GM12878 (cell line): ENCODE measurements at regions not wholly inside any gene's neighbourhood (a gene's known extent, or its start where the extent isn't known, plus 50 kb on each side); places are given as distances from the start of the nearest gene placed in this dataset.

Experiments used
- BHLHE40 ChIP-seq, 2 experiments: fragments of 450-650 bp in 1 of 2; IDR thresholded peaks; 2 replicates each; pipeline ENCODE4 v1.6.1; 2011 to 2017; ENCODE audit warnings: low read depth in 2 of 2, borderline replicate concordance in 1 of 2, improper control_type of control experiment in 1 of 2, low read length in 1 of 2, mild to moderate bottlenecking in 1 of 2
- IKZF2 ChIP-seq, 2 experiments: fragments of 450-650 bp; IDR thresholded peaks; 2 replicates each; pipeline ENCODE4 v1.6.1; 2017; ENCODE audit warnings: mild to moderate bottlenecking in 2 of 2, moderate library complexity in 2 of 2
- MEF2A ChIP-seq: IDR thresholded peaks from 2 replicates; pipeline ENCODE4 v1.6.1; 2011; ENCODE audit warnings: low read depth, mild to moderate bottlenecking, low read length, moderate library complexity; ENCODE audit not compliant: insufficient read depth
- MXI1 ChIP-seq: fragments of 150-350 bp; IDR thresholded peaks from 2 replicates; pipeline ENCODE4 v1.6.1; 2011; ENCODE audit warnings: low read depth, mild to moderate bottlenecking, inconsistent platforms, low read length, improper control_type of control experiment
- NFYA ChIP-seq: IDR thresholded peaks from 2 replicates; pipeline ENCODE4 v1.6.1; 2011; ENCODE audit warnings: low read depth, mild to moderate bottlenecking, low read length, improper control_type of control experiment, borderline replicate concordance
- POLR2AphosphoS5 ChIP-seq: IDR thresholded peaks from 2 replicates; pipeline ENCODE4 v1.6.1; 2011; ENCODE audit warnings: mild to moderate bottlenecking, low read length, inconsistent platforms
- RB1 ChIP-seq: fragments of 450-650 bp; formaldehyde crosslinking; IDR thresholded peaks from 2 replicates; pipeline ENCODE4 v1.6.1; 2017; ENCODE audit warnings: mild to moderate bottlenecking, borderline replicate concordance
- ZNF207 ChIP-seq: fragments of 450-650 bp; IDR thresholded peaks from 2 replicates; pipeline ENCODE4 v1.6.1; 2014; ENCODE audit warnings: antibody characterized with exemption, mild to moderate bottlenecking, borderline replicate concordance
- ZNF24 ChIP-seq: fragments of 450-650 bp; IDR thresholded peaks from 2 replicates; pipeline ENCODE4 v1.6.1; 2017; ENCODE audit warnings: antibody characterized with exemption, mild to moderate bottlenecking
- TF ChIP-seq, protein P1 (sequence below): fragments of 450-650 bp; IDR thresholded peaks from 2 replicates; pipeline ENCODE4 v1.6.1; 2016; ENCODE audit warnings: mild to moderate bottlenecking, moderate library complexity, borderline replicate concordance
- TF ChIP-seq, protein P2 (sequence below): IDR thresholded peaks from 2 replicates; pipeline ENCODE4 v1.6.1; 2012; ENCODE audit warnings: low read length, inconsistent platforms
- TF ChIP-seq, protein P3 (sequence below): fragments of 450-650 bp; IDR thresholded peaks from 2 replicates; pipeline ENCODE4 v1.6.1; 2017; ENCODE audit warnings: mild to moderate bottlenecking

DNA sequence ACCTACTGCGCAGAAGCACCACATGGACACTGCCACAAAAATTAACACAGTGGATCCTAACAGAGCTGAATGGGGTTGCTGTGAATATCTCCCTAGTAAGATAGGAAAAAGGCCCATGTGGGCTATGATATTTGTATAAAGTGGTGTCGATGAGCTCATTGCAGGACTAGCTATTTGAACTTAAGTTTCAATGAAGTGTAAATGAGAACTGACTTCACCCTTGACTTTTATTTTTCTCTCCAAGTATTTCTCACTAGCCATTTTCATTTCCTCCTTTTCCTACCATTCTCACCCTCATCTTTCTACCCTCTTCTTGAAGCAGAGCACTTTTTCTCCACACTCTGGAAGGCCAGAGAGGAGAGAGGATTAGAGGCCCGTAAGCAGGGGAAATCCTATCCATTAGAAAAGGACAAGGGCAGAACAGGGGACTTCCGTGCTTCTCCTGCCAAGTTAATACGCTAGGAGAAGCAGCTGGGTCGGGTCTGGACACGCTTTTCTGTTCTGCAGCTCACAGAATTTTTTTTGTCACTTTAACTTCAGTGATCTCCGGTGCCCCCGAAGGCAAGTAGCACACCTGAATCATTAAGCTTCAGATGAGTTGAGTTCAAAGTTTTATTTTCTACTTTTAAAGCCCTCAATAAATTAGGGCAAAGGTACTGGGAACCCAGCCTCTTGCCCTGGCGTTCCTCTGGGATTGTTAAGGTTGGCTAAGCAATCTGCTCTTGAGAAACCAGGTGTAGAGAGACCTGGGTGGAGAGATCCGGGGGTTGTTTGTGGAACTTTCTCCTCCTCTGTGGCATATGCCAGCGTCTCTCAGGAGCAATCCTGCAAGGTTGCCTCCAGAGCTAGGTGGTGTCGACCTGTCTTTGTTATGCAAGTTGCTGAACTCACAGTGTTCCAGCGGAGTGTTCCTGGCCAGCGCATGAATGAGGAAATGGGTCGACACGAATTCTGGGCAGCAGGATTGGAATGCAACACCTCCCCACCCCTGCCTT lies 56.2 kb upstream of the ARID1B start (continued):
- TF ChIP-seq, protein P1, sequence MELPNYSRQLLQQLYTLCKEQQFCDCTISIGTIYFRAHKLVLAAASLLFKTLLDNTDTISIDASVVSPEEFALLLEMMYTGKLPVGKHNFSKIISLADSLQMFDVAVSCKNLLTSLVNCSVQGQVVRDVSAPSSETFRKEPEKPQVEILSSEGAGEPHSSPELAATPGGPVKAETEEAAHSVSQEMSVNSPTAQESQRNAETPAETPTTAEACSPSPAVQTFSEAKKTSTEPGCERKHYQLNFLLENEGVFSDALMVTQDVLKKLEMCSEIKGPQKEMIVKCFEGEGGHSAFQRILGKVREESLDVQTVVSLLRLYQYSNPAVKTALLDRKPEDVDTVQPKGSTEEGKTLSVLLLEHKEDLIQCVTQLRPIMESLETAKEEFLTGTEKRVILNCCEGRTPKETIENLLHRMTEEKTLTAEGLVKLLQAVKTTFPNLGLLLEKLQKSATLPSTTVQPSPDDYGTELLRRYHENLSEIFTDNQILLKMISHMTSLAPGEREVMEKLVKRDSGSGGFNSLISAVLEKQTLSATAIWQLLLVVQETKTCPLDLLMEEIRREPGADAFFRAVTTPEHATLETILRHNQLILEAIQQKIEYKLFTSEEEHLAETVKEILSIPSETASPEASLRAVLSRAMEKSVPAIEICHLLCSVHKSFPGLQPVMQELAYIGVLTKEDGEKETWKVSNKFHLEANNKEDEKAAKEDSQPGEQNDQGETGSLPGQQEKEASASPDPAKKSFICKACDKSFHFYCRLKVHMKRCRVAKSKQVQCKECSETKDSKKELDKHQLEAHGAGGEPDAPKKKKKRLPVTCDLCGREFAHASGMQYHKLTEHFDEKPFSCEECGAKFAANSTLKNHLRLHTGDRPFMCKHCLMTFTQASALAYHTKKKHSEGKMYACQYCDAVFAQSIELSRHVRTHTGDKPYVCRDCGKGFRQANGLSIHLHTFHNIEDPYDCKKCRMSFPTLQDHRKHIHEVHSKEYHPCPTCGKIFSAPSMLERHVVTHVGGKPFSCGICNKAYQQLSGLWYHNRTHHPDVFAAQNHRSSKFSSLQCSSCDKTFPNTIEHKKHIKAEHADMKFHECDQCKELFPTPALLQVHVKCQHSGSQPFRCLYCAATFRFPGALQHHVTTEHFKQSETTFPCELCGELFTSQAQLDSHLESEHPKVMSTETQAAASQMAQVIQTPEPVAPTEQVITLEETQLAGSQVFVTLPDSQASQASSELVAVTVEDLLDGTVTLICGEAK: no peak; the same call in 1 of the 2 replicates
- no peak for TF ChIP-seq ZNF24
- peak; percentile 68; the same call in 1 of the 2 replicates for TF ChIP-seq MEF2A
- TF ChIP-seq, protein P2, sequence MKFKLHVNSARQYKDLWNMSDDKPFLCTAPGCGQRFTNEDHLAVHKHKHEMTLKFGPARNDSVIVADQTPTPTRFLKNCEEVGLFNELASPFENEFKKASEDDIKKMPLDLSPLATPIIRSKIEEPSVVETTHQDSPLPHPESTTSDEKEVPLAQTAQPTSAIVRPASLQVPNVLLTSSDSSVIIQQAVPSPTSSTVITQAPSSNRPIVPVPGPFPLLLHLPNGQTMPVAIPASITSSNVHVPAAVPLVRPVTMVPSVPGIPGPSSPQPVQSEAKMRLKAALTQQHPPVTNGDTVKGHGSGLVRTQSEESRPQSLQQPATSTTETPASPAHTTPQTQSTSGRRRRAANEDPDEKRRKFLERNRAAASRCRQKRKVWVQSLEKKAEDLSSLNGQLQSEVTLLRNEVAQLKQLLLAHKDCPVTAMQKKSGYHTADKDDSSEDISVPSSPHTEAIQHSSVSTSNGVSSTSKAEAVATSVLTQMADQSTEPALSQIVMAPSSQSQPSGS: peak; percentile 97
- TF ChIP-seq MXI1: no peak
- no peak for TF ChIP-seq RB1
- TF ChIP-seq POLR2AphosphoS5: peak; percentile 22; the same call in 1 of the 2 replicates
- TF ChIP-seq, protein P3, sequence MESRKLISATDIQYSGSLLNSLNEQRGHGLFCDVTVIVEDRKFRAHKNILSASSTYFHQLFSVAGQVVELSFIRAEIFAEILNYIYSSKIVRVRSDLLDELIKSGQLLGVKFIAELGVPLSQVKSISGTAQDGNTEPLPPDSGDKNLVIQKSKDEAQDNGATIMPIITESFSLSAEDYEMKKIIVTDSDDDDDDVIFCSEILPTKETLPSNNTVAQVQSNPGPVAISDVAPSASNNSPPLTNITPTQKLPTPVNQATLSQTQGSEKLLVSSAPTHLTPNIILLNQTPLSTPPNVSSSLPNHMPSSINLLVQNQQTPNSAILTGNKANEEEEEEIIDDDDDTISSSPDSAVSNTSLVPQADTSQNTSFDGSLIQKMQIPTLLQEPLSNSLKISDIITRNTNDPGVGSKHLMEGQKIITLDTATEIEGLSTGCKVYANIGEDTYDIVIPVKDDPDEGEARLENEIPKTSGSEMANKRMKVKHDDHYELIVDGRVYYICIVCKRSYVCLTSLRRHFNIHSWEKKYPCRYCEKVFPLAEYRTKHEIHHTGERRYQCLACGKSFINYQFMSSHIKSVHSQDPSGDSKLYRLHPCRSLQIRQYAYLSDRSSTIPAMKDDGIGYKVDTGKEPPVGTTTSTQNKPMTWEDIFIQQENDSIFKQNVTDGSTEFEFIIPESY: no peak
- peak in 1 of 2 experiments; percentile 6; a peak in 1 of 4 replicates for TF ChIP-seq BHLHE40 (IDR thresholded peaks at IDR 0.05; ENCODE audit: borderline replicate concordance in 1 of 2, low read depth in 2 of 2, low read length in 1 of 2)
- peak; percentile 94 for TF ChIP-seq IKZF2 (IDR thresholded peaks at IDR 0.05)
- no peak for TF ChIP-seq NFYA
- no peak for TF ChIP-seq ZNF207
